HCT116 (cell line): ENCODE measurements at regions not wholly inside any gene's neighbourhood (a gene's known extent, or its start where the extent isn't known, plus 50 kb on each side); places are given as distances from the start of the nearest gene placed in this dataset.

ENCODE experiments used
- ATAC-seq: fragments of 200-7000 bp; cut with Tn5 transposase; 2 replicates; pipeline ENCODE4 v1.9.1; 2020; ENCODE audit warnings: mild to moderate bottlenecking, moderate library complexity
- BruUV-seq: library from RNA; stranded (reverse); fragments of 400-500 nt; replicated peaks from 2 replicates; lab custom pipeline; 2021; lab: Mats Ljungman, UMichigan
- CTCF ChIA-PET: fragments of 300-600 bp; sonication (Branson Sonifier 250); formaldehyde crosslinking; loops from one replicate; lab custom pipeline; 2021; ENCODE audit warnings: antibody characterized with exemption; lab: Charles Lee
- POLR2A ChIA-PET: fragments of 300-600, 350-600 bp; sonication (Branson Sonifier 250); formaldehyde crosslinking; loops from one replicate; lab custom pipeline; 2021; ENCODE audit warnings: antibody characterized with exemption; lab: Charles Lee
- RAD21 ChIA-PET, 2 experiments: fragments of 300-600 bp; sonication (Branson Sonifier 250); formaldehyde crosslinking; loops; one replicate each; lab custom pipeline; 2023; ENCODE audit warnings: low total read pairs in 2 of 2; ENCODE audit not compliant: uncharacterized antibody in 2 of 2, unreplicated experiment in 2 of 2, low non-redundant PET in 1 of 2; lab: Charles Lee
- DNase-seq: peaks from one replicate; pipeline ENCODE4 v3.0.0-alpha.2; 2010; ENCODE audit warnings: low read depth, low spot score
- H2AFZ ChIP-seq: fragments of 200-600 bp; shearing (Covaris generic), sonication (generic); 2 replicates; pipeline ENCODE4 v1.6.1; 2017; ENCODE audit warnings: low read depth, mixed run types, mixed read lengths, antibody characterized with exemption, low read length; ENCODE audit not compliant: poor library complexity, severe bottlenecking
- H3K27ac ChIP-seq: 2 replicates; pipeline ENCODE4 v1.5.1; 2012; ENCODE audit warnings: low read depth, low read length
- H3K27me3 ChIP-seq: fragments of 200-600 bp; sonication (generic); 2 replicates; pipeline ENCODE4 v1.6.1; 2016; ENCODE audit warnings: mixed run types, low read length, mixed read lengths; ENCODE audit not compliant: insufficient read depth
- H3K36me3 ChIP-seq, 2 experiments: fragments of 200-500 bp in 1 of 2; fragments of 200-600 bp in 1 of 2; sonication (Bioruptor generic) in 1 of 2; sonication (generic) in 1 of 2; 2 replicates each; pipeline versions ENCODE4 v1.5.1 to v1.6.1; 2014 to 2016; ENCODE audit warnings: low read length in 2 of 2, inconsistent platforms in 1 of 2, mixed read lengths in 1 of 2, mixed run types in 1 of 2; ENCODE audit not compliant: insufficient read depth in 2 of 2, control insufficient read depth in 1 of 2
- H3K4me1 ChIP-seq, 2 experiments: fragments of 200-600 bp in 1 of 2; sonication (generic) in 1 of 2; 2 replicates each; pipeline versions ENCODE4 v1.5.1 to v1.6.1; 2012 to 2017; ENCODE audit warnings: low read length in 2 of 2, inconsistent platforms in 1 of 2, mild to moderate bottlenecking in 1 of 2, mixed read lengths in 1 of 2, mixed run types in 1 of 2, moderate library complexity in 1 of 2; ENCODE audit not compliant: insufficient read depth in 2 of 2, control insufficient read depth in 1 of 2
- H3K4me2 ChIP-seq: fragments of 200-600 bp; sonication (generic); 2 replicates; pipeline ENCODE4 v1.6.1; 2017; ENCODE audit warnings: mixed run types, low read length, mixed read lengths
- H3K4me3 ChIP-seq, 2 experiments: fragments of 200-600 bp in 1 of 2; sonication (generic) in 1 of 2; replicated peaks in 1 of 2; 2 replicates each; pipeline ENCODE4 v1.5.1; 2011 to 2016; ENCODE audit warnings: low read length in 2 of 2, control low read depth in 1 of 2, low read depth in 1 of 2, mild to moderate bottlenecking in 1 of 2, mixed read lengths in 1 of 2, mixed run types in 1 of 2
- H3K79me2 ChIP-seq: fragments of 200-600 bp; sonication (generic); 2 replicates; pipeline ENCODE4 v1.6.1; 2017; ENCODE audit warnings: mild to moderate bottlenecking, mixed run types, low read length, moderate library complexity, mixed read lengths; ENCODE audit not compliant: insufficient read depth
- H3K9ac ChIP-seq: fragments of 200-600 bp; sonication (generic); 2 replicates; pipeline ENCODE4 v1.6.1; 2016; ENCODE audit warnings: low read length, mixed read lengths
- H3K9me2 ChIP-seq: fragments of 200-600 bp; sonication (generic), shearing (Covaris generic); 2 replicates; pipeline ENCODE4 v1.6.1; 2017; ENCODE audit warnings: mixed run types, mild to moderate bottlenecking, moderate library complexity; ENCODE audit not compliant: insufficient read depth
- H3K9me3 ChIP-seq, 2 experiments: fragments of 200-500 bp in 1 of 2; fragments of 200-600 bp in 1 of 2; sonication (Bioruptor generic) in 1 of 2; sonication (generic) in 1 of 2; 2 replicates each; pipeline ENCODE4 v1.6.1; 2014 to 2017; ENCODE audit warnings: low read length in 2 of 2, mixed read lengths in 2 of 2, inconsistent platforms in 1 of 2, low read depth in 1 of 2, mild to moderate bottlenecking in 1 of 2, mixed run types in 1 of 2, moderate library complexity in 1 of 2; ENCODE audit not compliant: control insufficient read depth in 1 of 2, insufficient read depth in 1 of 2
- H4K20me1 ChIP-seq: fragments of 200-600 bp; sonication (generic), shearing (Covaris generic); 2 replicates; pipeline ENCODE4 v1.6.1; 2017; ENCODE audit warnings: mixed run types, mild to moderate bottlenecking, moderate library complexity; ENCODE audit not compliant: insufficient read depth
- CEBPB ChIP-seq: IDR thresholded peaks from 2 replicates; pipeline ENCODE4 v1.6.1; 2012; ENCODE audit warnings: low read depth
- ELF1 ChIP-seq: IDR thresholded peaks from 2 replicates; pipeline ENCODE4 v1.6.1; 2012; ENCODE audit warnings: low read depth, borderline replicate concordance
- JUND ChIP-seq: IDR thresholded peaks from 2 replicates; pipeline ENCODE4 v1.6.1; 2012
- POLR2A ChIP-seq: IDR thresholded peaks from 2 replicates; pipeline ENCODE4 v1.7.0; 2011; ENCODE audit warnings: borderline replicate concordance; ENCODE audit not compliant: insufficient read depth, insufficient read length; ENCODE audit errors: extremely low read depth
- POLR2AphosphoS5 ChIP-seq: IDR thresholded peaks from 2 replicates; pipeline ENCODE4 v1.6.1; 2011; ENCODE audit warnings: mild to moderate bottlenecking, low read depth, low read length, moderate library complexity
- RAD21 ChIP-seq: IDR thresholded peaks from 2 replicates; pipeline ENCODE4 v1.6.1; 2012; ENCODE audit warnings: low read depth, mild to moderate bottlenecking
- SIN3A ChIP-seq: IDR thresholded peaks from 2 replicates; pipeline ENCODE4 v1.6.1; 2012; ENCODE audit warnings: low read depth
- YY1 ChIP-seq: IDR thresholded peaks from 2 replicates; pipeline ENCODE4 v1.6.1; 2011; ENCODE audit warnings: low read length, low read depth, moderate library complexity, mild to moderate bottlenecking; ENCODE audit not compliant: insufficient replicate concordance; ENCODE audit errors: extremely low read depth
- ZFX ChIP-seq: fragments of 450-650 bp; IDR thresholded peaks from 2 replicates; pipeline ENCODE4 v1.6.1; 2017
- ZNF274 ChIP-seq: fragments of 200-500 bp; sonication (Bioruptor generic); IDR thresholded peaks from 2 replicates; pipeline ENCODE4 v1.6.1; 2014; ENCODE audit warnings: mild to moderate bottlenecking, low read depth, low read length, inconsistent platforms
- intact Hi-C: fragments of 100-400 bp; cut with micrococcal nuclease; formaldehyde crosslinking; loops from 2 replicates; pipeline ENCODE4 v1.10.0; 2022
- TF ChIP-seq, protein P1 (sequence below): IDR thresholded peaks from 2 replicates; pipeline ENCODE4 v1.6.1; 2012
- TF ChIP-seq, protein P2 (sequence below): IDR thresholded peaks from 2 replicates; pipeline ENCODE4 v1.6.1; 2012

DNA sequence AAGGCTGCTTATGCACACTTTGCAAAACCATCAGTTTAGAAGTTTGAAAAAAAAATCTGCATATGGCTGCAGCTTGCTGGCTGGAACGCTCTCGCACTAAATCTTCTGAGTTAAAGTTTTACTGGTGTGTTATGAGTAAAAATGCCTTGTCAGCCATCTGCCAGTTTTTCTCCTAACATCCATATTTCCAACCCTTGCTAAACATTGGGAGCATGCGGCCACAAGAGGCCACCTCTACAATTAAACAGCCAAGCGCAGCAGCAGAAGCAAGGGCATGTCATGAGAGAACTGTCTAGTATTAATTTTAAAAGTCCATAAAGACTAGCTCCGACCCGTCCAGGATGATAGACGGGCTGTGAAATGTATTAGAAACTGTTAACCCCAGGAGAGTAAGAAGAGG is 248.3 kb downstream of the TSHZ3 start (continued):
- no peak for TF ChIP-seq SIN3A

DNA sequence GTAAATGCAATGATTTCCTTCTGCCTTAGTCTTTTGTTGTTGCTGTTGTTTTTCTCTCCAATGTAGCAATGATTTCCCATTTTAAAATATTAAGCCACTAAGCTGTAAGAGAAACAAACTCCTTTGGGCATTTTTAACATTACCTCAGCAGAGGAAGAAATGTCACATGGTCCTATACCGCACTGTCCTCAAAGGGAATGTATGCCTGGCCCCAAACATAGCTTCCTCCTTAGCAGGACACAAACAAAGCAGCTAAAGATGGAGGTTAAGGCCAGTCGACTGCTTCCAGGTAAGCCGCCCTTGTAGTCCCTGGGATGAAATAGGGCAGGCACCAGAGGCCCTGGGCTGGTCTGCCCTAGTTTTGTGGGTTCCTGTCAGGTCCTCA is 249.0 kb downstream of the TSHZ3 start:
- Histone ChIP-seq H4K20me1 (no peaks in the 10 kb centered on the region), H3K27ac (no peak overlapping the region), H3K36me3 (no peaks in the 10 kb centered on the region)
- intact Hi-C loops = no loop called here
- ATAC-seq (no peak), DNase-seq (no peak)
- TF ChIP-seq POLR2AphosphoS5 (no peak), RAD21 (no peak), ELF1 (no peak), CEBPB (no peak), ZNF274 (no peak), JUND (no peak), YY1 (no peak), ZFX (no peak), SIN3A (no peak), POLR2A (no peak)
- TF ChIP-seq, protein P1, sequence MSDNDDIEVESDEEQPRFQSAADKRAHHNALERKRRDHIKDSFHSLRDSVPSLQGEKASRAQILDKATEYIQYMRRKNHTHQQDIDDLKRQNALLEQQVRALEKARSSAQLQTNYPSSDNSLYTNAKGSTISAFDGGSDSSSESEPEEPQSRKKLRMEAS = no peak
- TF ChIP-seq, protein P2, sequence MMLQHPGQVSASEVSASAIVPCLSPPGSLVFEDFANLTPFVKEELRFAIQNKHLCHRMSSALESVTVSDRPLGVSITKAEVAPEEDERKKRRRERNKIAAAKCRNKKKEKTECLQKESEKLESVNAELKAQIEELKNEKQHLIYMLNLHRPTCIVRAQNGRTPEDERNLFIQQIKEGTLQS = no peak
- TF ChIP-seq, all 23 proteins: peak for 0
- Histone ChIP-seq H3K4me2 (no peak overlapping the region), H3K4me3 (no peak overlapping the region), H3K9me3 (peaks cover 5 to 40% of the 10 kb centered on the region in 2 experiments; a peak in 2 of 4 replicates), H3K9me2 (no peaks in the 10 kb centered on the region), H3K9ac (no peak overlapping the region), H3K79me2 (no peaks in the 10 kb centered on the region), H3K4me1 (no peaks in the 10 kb centered on the region), H3K27me3 (no peaks in the 10 kb centered on the region), H2AFZ (no peak overlapping the region)
- ChIA-PET POLR2A (no interaction called here), RAD21 (no interaction called here), CTCF (no interaction called here)
- BruUV-seq = no TSS peak
